Suprapubic skin (tissue), 4 donors: ENCODE measurements at regions not wholly inside any gene's neighbourhood (a gene's known extent, or its start where the extent isn't known, plus 50 kb on each side); places are given as distances from the start of the nearest gene placed in this dataset.

Experiments
- EP300 ChIP-seq: sonication (generic); formaldehyde crosslinking; IDR thresholded peaks from one replicate; pipeline ENCODE4 v1.6.1; 2017; ENCODE audit warnings: antibody characterized with exemption
- POLR2A ChIP-seq, 2 donors: fragments of 450-650 bp; IDR thresholded peaks; one replicate each; pipeline ENCODE4 v1.6.1; 2017; ENCODE audit warnings: antibody characterized with exemption in 2 of 2, mild to moderate bottlenecking in 2 of 2, moderate library complexity in 2 of 2
- POLR2AphosphoS5 ChIP-seq, 3 donors: sonication (generic); formaldehyde crosslinking; IDR thresholded peaks; one replicate each; pipeline ENCODE4 v1.6.1; 2017; ENCODE audit warnings: antibody characterized with exemption in 3 of 3
- TF ChIP-seq, protein P1 (sequence below), 2 donors: fragments of 200-600 bp in 1 of 2; fragments of 450-650 bp in 1 of 2; sonication (generic) in 1 of 2; IDR thresholded peaks; one replicate each; pipeline ENCODE4 v1.5.1; 2016 to 2019; ENCODE audit warnings: antibody characterized with exemption in 2 of 2, mild to moderate bottlenecking in 1 of 2, moderate library complexity in 1 of 2

DNA sequence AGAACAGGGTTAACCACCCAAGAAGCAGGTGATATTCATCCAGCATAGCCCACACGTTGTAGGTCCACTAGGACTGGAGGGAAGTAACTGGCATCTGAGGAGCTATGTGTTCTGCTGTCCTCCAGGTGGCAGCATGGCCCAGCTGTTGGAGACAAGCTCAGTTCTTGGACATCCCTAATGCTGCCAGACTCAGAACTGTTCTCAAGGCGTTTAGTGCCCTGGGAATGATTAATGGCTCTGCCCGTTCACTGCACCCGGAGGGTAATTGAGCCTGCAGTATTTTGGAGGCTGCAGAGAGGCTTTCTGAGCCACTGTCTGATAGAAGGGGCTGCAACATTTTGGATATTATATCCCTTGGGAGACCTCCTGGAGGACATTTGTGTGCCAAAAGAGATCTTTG lies 521.3 kb upstream of the SEMA6D start:
- TF ChIP-seq, protein P1, sequence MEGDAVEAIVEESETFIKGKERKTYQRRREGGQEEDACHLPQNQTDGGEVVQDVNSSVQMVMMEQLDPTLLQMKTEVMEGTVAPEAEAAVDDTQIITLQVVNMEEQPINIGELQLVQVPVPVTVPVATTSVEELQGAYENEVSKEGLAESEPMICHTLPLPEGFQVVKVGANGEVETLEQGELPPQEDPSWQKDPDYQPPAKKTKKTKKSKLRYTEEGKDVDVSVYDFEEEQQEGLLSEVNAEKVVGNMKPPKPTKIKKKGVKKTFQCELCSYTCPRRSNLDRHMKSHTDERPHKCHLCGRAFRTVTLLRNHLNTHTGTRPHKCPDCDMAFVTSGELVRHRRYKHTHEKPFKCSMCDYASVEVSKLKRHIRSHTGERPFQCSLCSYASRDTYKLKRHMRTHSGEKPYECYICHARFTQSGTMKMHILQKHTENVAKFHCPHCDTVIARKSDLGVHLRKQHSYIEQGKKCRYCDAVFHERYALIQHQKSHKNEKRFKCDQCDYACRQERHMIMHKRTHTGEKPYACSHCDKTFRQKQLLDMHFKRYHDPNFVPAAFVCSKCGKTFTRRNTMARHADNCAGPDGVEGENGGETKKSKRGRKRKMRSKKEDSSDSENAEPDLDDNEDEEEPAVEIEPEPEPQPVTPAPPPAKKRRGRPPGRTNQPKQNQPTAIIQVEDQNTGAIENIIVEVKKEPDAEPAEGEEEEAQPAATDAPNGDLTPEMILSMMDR (IDR thresholded peaks at IDR 0.05) = peak; percentile 70 to 74
- TF ChIP-seq POLR2A (IDR thresholded peaks at IDR 0.05) = no peak
- no peak for TF ChIP-seq EP300
- TF ChIP-seq POLR2AphosphoS5 (IDR thresholded peaks at IDR 0.05) = no peak
